ENCODE measurements at regions not wholly inside any gene's neighbourhood (a gene's known extent, or its start where the extent isn't known, plus 50 kb on each side); places are given as distances from the start of the nearest gene placed in this dataset.

DNA sequence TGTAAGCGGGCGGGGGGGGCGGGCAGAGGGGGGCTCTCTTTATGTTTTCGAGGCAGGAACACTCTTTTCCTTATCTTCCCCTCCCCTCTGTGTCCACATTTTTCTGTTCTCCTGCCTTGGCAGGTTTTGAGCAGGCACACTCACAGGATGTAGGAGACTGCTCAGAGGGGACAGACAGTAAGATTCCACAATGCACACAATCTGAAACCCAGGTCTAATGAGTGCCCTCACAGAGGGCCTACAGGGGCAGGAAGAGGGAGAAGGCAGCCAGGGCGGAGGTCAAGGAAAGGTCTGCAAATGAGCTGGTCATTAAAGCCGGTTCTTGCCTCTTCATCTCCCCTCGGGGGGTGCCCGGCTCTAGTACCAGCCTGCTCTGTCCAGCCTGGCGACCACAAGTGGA, 106.1 kb upstream of the ATP6AP2 start:
- POLR2A ChIA-PET, result no interaction called here
- no peaks in the 10 kb centered on the region for H3K79me2 ChIP-seq (ENCODE audit: control insufficient read depth, insufficient read depth, low read length)
- BruUV-seq (replicated peaks), result no TSS peak
- H3K36me3 ChIP-seq (ENCODE audit: control insufficient read depth in 2 of 2, insufficient read depth in 2 of 2, low read length in 1 of 2), result no peaks in the 10 kb centered on the region
- in situ Hi-C loops (cut with MboI), result no loop called here
- H3K27ac ChIP-seq (ENCODE audit: control insufficient read depth, insufficient read depth), result no peak overlapping the region
- no peaks in the 10 kb centered on the region for H4K20me1 ChIP-seq (ENCODE audit: control insufficient read depth, insufficient read depth)
- no peak overlapping the region for H3K4me2 ChIP-seq (ENCODE audit: control insufficient read depth, insufficient read depth)
- H2AFZ ChIP-seq (ENCODE audit: control insufficient read depth, low read depth, low read length), result no peak overlapping the region
- 18% methylated on average over 9 of the region's 9 CpGs for WGBS (ENCODE audit: insufficient coverage, insufficient replicate concordance, low lambda C conversion rate, missing lambda C conversion rate)
- H3K4me3 ChIP-seq, result no peak overlapping the region
- DNase-seq (ENCODE audit: low read depth, low spot score) (no peak), FAIRE-seq (no peak), ATAC-seq (no peak)
- no peak overlapping the region for H3K9ac ChIP-seq (ENCODE audit: control insufficient read depth, insufficient read depth, low read length)
- CTCF ChIA-PET, result no interaction called here
- TF ChIP-seq TAF1 (IDR thresholded peaks at IDR 0.05; ENCODE audit: borderline replicate concordance, low read depth, low read length) (no peak), ZSCAN29 (IDR thresholded peaks at IDR 0.05) (no peak), MEF2A (IDR thresholded peaks at IDR 0.05; ENCODE audit: insufficient read depth, low read depth, low read length) (no peak), NR2C1 (IDR thresholded peaks at IDR 0.05) (no peak), SREBF1 (IDR thresholded peaks at IDR 0.05; ENCODE audit: low read length) (no peak), ATF7 (IDR thresholded peaks at IDR 0.05; ENCODE audit: low read depth) (no peak), IRF4 (IDR thresholded peaks at IDR 0.05; ENCODE audit: low read depth, low read length) (no peak), EGR1 (IDR thresholded peaks at IDR 0.05; ENCODE audit: borderline replicate concordance in 1 of 2, low read depth in 2 of 2, low read length in 2 of 2) (no peak)
- TF ChIP-seq, protein P1, sequence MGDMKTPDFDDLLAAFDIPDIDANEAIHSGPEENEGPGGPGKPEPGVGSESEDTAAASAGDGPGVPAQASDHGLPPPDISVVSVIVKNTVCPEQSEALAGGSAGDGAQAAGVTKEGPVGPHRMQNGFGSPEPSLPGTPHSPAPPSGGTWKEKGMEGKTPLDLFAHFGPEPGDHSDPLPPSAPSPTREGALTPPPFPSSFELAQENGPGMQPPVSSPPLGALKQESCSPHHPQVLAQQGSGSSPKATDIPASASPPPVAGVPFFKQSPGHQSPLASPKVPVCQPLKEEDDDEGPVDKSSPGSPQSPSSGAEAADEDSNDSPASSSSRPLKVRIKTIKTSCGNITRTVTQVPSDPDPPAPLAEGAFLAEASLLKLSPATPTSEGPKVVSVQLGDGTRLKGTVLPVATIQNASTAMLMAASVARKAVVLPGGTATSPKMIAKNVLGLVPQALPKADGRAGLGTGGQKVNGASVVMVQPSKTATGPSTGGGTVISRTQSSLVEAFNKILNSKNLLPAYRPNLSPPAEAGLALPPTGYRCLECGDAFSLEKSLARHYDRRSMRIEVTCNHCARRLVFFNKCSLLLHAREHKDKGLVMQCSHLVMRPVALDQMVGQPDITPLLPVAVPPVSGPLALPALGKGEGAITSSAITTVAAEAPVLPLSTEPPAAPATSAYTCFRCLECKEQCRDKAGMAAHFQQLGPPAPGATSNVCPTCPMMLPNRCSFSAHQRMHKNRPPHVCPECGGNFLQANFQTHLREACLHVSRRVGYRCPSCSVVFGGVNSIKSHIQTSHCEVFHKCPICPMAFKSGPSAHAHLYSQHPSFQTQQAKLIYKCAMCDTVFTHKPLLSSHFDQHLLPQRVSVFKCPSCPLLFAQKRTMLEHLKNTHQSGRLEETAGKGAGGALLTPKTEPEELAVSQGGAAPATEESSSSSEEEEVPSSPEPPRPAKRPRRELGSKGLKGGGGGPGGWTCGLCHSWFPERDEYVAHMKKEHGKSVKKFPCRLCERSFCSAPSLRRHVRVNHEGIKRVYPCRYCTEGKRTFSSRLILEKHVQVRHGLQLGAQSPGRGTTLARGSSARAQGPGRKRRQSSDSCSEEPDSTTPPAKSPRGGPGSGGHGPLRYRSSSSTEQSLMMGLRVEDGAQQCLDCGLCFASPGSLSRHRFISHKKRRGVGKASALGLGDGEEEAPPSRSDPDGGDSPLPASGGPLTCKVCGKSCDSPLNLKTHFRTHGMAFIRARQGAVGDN (IDR thresholded peaks at IDR 0.05), result no peak
- no peaks in the 10 kb centered on the region for H3K27me3 ChIP-seq (replicated peaks in 1 of 2; ENCODE audit: control insufficient read depth in 2 of 2, insufficient read depth in 2 of 2, low read length in 1 of 2)
- H3K9me3 ChIP-seq (replicated peaks; ENCODE audit: control insufficient read depth, insufficient read depth, low read length), result no peaks in the 10 kb centered on the region; the same call in 2 of the 3 replicates
- intact Hi-C loops (cut with micrococcal nuclease; ENCODE audit: unreplicated experiment), result loop anchor here (5.0 to 10.0 kb wide), 2 partner anchors 207 to 380 kb away; partner anchors contain the start of gene BCOR
- H3K4me1 ChIP-seq (ENCODE audit: control insufficient read depth, insufficient read depth, low read length), result peaks cover 5% of the 10 kb centered on the region; the same call in 1 of the 2 replicates
- SMC1A ChIA-PET (ENCODE audit: uncharacterized antibody, unreplicated experiment), result no interaction called here
- RAD21 ChIA-PET (ENCODE audit: unreplicated experiment), result no interaction called here
